ENCODE measurements at regions not wholly inside any gene's neighbourhood (a gene's known extent, or its start where the extent isn't known, plus 50 kb on each side); places are given as distances from the start of the nearest gene placed in this dataset.

- Histone ChIP-seq H3K9ac (ENCODE audit: low read depth, low read length) (no peak overlapping the region), H3K4me2 (ENCODE audit: insufficient read depth, low read length) (no peak overlapping the region), H4K20me1 (ENCODE audit: insufficient read depth, low read length) (no peaks in the 10 kb centered on the region), H3K79me2 (ENCODE audit: insufficient read depth, low read length) (no peaks in the 10 kb centered on the region), H3K27ac (ENCODE audit: low read length) (no peak overlapping the region), H3K4me1 (ENCODE audit: insufficient read depth, low read length) (no peaks in the 10 kb centered on the region), H2AFZ (ENCODE audit: low read depth, low read length) (no peak overlapping the region), H3K9me3 (ENCODE audit: insufficient read depth, low read length, severe bottlenecking) (peaks cover 14% of the 10 kb centered on the region), H3K27me3 (ENCODE audit: insufficient read depth, low read length, poor library complexity) (no peaks in the 10 kb centered on the region), H3K4me3 (ENCODE audit: low read depth in 1 of 2, low read length in 2 of 2) (no peak overlapping the region), H3K36me3 (ENCODE audit: insufficient read depth, low read length) (no peaks in the 10 kb centered on the region)
- no peak for DNase-seq
- no peak for ATAC-seq (ENCODE audit: insufficient read depth, low read depth)
- TF ChIP-seq EZH2 (IDR thresholded peaks at IDR 0.05; ENCODE audit: borderline replicate concordance, low read depth, low read length, severe bottlenecking) (no peak), CTCF (IDR thresholded peaks at IDR 0.05; ENCODE audit: borderline replicate concordance, extremely low read depth, low read length, poor library complexity, severe bottlenecking) (no peak)
These were observed 517.0 kb upstream of the SOX11 start for GRCh38 chr2:5175231-5175630.

- Histone ChIP-seq H3K4me1 (ENCODE audit: insufficient read depth, low read length) (no peaks in the 10 kb centered on the region), H3K27ac (ENCODE audit: low read length) (no peak overlapping the region), H3K79me2 (ENCODE audit: insufficient read depth, low read length) (no peaks in the 10 kb centered on the region), H3K9ac (ENCODE audit: low read depth, low read length) (no peak overlapping the region), H3K27me3 (ENCODE audit: insufficient read depth, low read length, poor library complexity) (no peaks in the 10 kb centered on the region), H3K9me3 (ENCODE audit: insufficient read depth, low read length, severe bottlenecking) (peaks cover 11% of the 10 kb centered on the region), H2AFZ (ENCODE audit: low read depth, low read length) (no peak overlapping the region), H4K20me1 (ENCODE audit: insufficient read depth, low read length) (no peaks in the 10 kb centered on the region), H3K4me2 (ENCODE audit: insufficient read depth, low read length) (no peak overlapping the region), H3K4me3 (ENCODE audit: low read depth in 1 of 2, low read length in 2 of 2) (no peak overlapping the region), H3K36me3 (ENCODE audit: insufficient read depth, low read length) (no peaks in the 10 kb centered on the region)
- no peak for ATAC-seq (ENCODE audit: insufficient read depth, low read depth)
- no peak for DNase-seq
- TF ChIP-seq CTCF (IDR thresholded peaks at IDR 0.05; ENCODE audit: borderline replicate concordance, extremely low read depth, low read length, poor library complexity, severe bottlenecking), result no peak
- no peak for TF ChIP-seq EZH2 (IDR thresholded peaks at IDR 0.05; ENCODE audit: borderline replicate concordance, low read depth, low read length, severe bottlenecking)
These were observed 515.4 kb upstream of the SOX11 start for GRCh38 chr2:5176764-5177163.

- ATAC-seq (ENCODE audit: insufficient read depth, low read depth) (no peak), DNase-seq (no peak)
- no peak overlapping the region for H3K27ac ChIP-seq (ENCODE audit: low read length)
- H3K4me2 ChIP-seq (ENCODE audit: insufficient read depth, low read length), result no peak overlapping the region
- H3K27me3 ChIP-seq (ENCODE audit: insufficient read depth, low read length, poor library complexity), result no peaks in the 10 kb centered on the region
- H2AFZ ChIP-seq (ENCODE audit: low read depth, low read length), result no peak overlapping the region
- H3K9me3 ChIP-seq (ENCODE audit: insufficient read depth, low read length, severe bottlenecking), result peaks cover 3% of the 10 kb centered on the region
- H3K4me1 ChIP-seq (ENCODE audit: insufficient read depth, low read length), result no peaks in the 10 kb centered on the region
- no peaks in the 10 kb centered on the region for H3K36me3 ChIP-seq (ENCODE audit: insufficient read depth, low read length)
- no peaks in the 10 kb centered on the region for H4K20me1 ChIP-seq (ENCODE audit: insufficient read depth, low read length)
- no peaks in the 10 kb centered on the region for H3K79me2 ChIP-seq (ENCODE audit: insufficient read depth, low read length)
- no peak overlapping the region for H3K4me3 ChIP-seq (ENCODE audit: low read depth in 1 of 2, low read length in 2 of 2)
- H3K9ac ChIP-seq (ENCODE audit: low read depth, low read length), result no peak overlapping the region
- no peak for TF ChIP-seq EZH2 (IDR thresholded peaks at IDR 0.05; ENCODE audit: borderline replicate concordance, low read depth, low read length, severe bottlenecking)
- no peak for TF ChIP-seq CTCF (IDR thresholded peaks at IDR 0.05; ENCODE audit: borderline replicate concordance, extremely low read depth, low read length, poor library complexity, severe bottlenecking)
These were observed 509.2 kb upstream of the SOX11 start for GRCh38 chr2:5183031-5183430.

GRCh38 chr2:5187283-5187682 is 504.9 kb upstream of the SOX11 start:
- DNase-seq (no peak), ATAC-seq (ENCODE audit: insufficient read depth, low read depth) (no peak)
- no peaks in the 10 kb centered on the region for H3K4me1 ChIP-seq (ENCODE audit: insufficient read depth, low read length)
- no peak overlapping the region for H3K4me3 ChIP-seq (ENCODE audit: low read depth in 1 of 2, low read length in 2 of 2)
- no peak overlapping the region for H3K27ac ChIP-seq (ENCODE audit: low read length)
- H3K4me2 ChIP-seq (ENCODE audit: insufficient read depth, low read length), result no peak overlapping the region
- TF ChIP-seq CTCF (IDR thresholded peaks at IDR 0.05; ENCODE audit: borderline replicate concordance, extremely low read depth, low read length, poor library complexity, severe bottlenecking) (no peak), EZH2 (IDR thresholded peaks at IDR 0.05; ENCODE audit: borderline replicate concordance, low read depth, low read length, severe bottlenecking) (no peak)
- H2AFZ ChIP-seq (ENCODE audit: low read depth, low read length), result no peak overlapping the region
- H4K20me1 ChIP-seq (ENCODE audit: insufficient read depth, low read length), result no peaks in the 10 kb centered on the region
- H3K9ac ChIP-seq (ENCODE audit: low read depth, low read length), result no peak overlapping the region
- H3K9me3 ChIP-seq (ENCODE audit: insufficient read depth, low read length, severe bottlenecking), result peaks cover 3% of the 10 kb centered on the region
- no peaks in the 10 kb centered on the region for H3K27me3 ChIP-seq (ENCODE audit: insufficient read depth, low read length, poor library complexity)
- no peaks in the 10 kb centered on the region for H3K36me3 ChIP-seq (ENCODE audit: insufficient read depth, low read length)
- no peaks in the 10 kb centered on the region for H3K79me2 ChIP-seq (ENCODE audit: insufficient read depth, low read length)

Data from DND-41 (cell line).